HG03565 (cell line): ENCODE measurements at regions not wholly inside any gene's neighbourhood (a gene's known extent, or its start where the extent isn't known, plus 50 kb on each side); places are given as distances from the start of the nearest gene placed in this dataset.

ENCODE experiments used
- ATAC-seq: cut with Tn5 transposase; IDR thresholded peaks from one replicate; pipeline ENCODE4 v1.9.1; 2021; ENCODE audit warnings: mild to moderate bottlenecking, moderate library complexity; ENCODE audit not compliant: unreplicated experiment

- no peak for ATAC-seq
Measured at GRCh38 chr17:14959106-14959648, 305.9 kb downstream of the PMP22 start.

GRCh38 chr17:14953405-14953804, 311.7 kb downstream of the PMP22 start:
- no peak for ATAC-seq

GRCh38 chr17:14950686-14951085, 314.4 kb downstream of the PMP22 start:
- ATAC-seq, result no peak

GRCh38 chr17:14950216-14950615, 314.9 kb downstream of the PMP22 start:
- no peak for ATAC-seq

- no peak for ATAC-seq
Measured at GRCh38 chr17:14947671-14948070, 317.5 kb downstream of the PMP22 start.

GRCh38 chr17:14946481-14946880, 318.6 kb downstream of the PMP22 start:
- no peak for ATAC-seq

- ATAC-seq, result no peak
Measured at GRCh38 chr17:14942526-14943190, 322.5 kb downstream of the PMP22 start.

- no peak for ATAC-seq
Measured at GRCh38 chr17:14940938-14941265, 324.2 kb downstream of the PMP22 start.

- no peak for ATAC-seq
Measured at GRCh38 chr17:14940108-14940937, 324.8 kb downstream of the PMP22 start.

GRCh38 chr17:14935845-14936485, 329.2 kb downstream of the PMP22 start:
- ATAC-seq, result no peak

- no peak for ATAC-seq
Measured at GRCh38 chr17:14935139-14935841, 329.8 kb downstream of the PMP22 start.

GRCh38 chr17:14933676-14934075, 331.4 kb downstream of the PMP22 start:
- no peak for ATAC-seq

GRCh38 chr17:14926526-14927122, 338.5 kb downstream of the PMP22 start:
- no peak for ATAC-seq

- ATAC-seq, result no peak
Measured at GRCh38 chr17:14926073-14926472, 339.1 kb downstream of the PMP22 start.

- no peak for ATAC-seq
Measured at GRCh38 chr17:14925498-14925897, 339.6 kb downstream of the PMP22 start.

GRCh38 chr17:14923981-14924380, 341.1 kb downstream of the PMP22 start:
- no peak for ATAC-seq

- ATAC-seq, result no peak
Measured at GRCh38 chr17:14922411-14922810, 342.7 kb downstream of the PMP22 start.

- no peak for ATAC-seq
Measured at GRCh38 chr17:14921936-14922335, 343.2 kb downstream of the PMP22 start.

GRCh38 chr17:14919631-14920213, 345.4 kb downstream of the PMP22 start:
- no peak for ATAC-seq

- no peak for ATAC-seq
Measured at GRCh38 chr17:14919094-14919493, 346.0 kb downstream of the PMP22 start.
